ENCODE measurements at regions not wholly inside any gene's neighbourhood (a gene's known extent, or its start where the extent isn't known, plus 50 kb on each side); places are given as distances from the start of the nearest gene placed in this dataset.

DNA sequence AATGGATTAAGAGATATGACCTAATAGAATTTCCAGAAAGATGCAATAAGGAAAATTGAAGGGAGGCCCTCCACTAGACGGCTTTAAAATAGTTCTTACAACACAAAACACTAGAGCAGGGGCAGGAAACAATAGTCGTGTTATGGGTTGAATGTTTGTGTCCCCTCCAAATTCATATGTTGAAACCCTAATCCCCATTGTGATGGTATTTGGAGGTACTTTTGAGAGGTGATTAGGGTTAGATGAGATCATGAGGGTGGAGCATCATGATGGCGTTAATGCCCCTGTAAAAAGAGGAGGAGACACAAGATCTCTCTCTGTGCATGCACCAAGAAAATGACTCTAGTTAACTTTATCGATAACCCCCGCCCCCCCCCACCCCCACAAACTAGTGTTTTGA lies 104.0 kb upstream of the HMGN3 start:
- no peak for TF ChIP-seq TAF1 (IDR thresholded peaks at IDR 0.05; ENCODE audit: borderline replicate concordance, insufficient read depth, low read length)
- TF ChIP-seq POLR2AphosphoS5 (IDR thresholded peaks at IDR 0.05; ENCODE audit: low read depth, low read length): no peak
- no peak for TF ChIP-seq SIN3A (IDR thresholded peaks at IDR 0.05; ENCODE audit: borderline replicate concordance, insufficient read depth, low read length)

Measured in PFSK-1 (cell line).